ENCODE measurements at regions not wholly inside any gene's neighbourhood (a gene's known extent, or its start where the extent isn't known, plus 50 kb on each side); places are given as distances from the start of the nearest gene placed in this dataset.

GRCh38 chr20:57788936-57789613, 79.3 kb upstream of the PMEPA1 start (continued):
- TF ChIP-seq ZNF462 (CRISPR knock-in tag; IDR thresholded peaks at IDR 0.05), result no peak
- no peak for TF ChIP-seq JUNB (IDR thresholded peaks at IDR 0.05; ENCODE audit: unreplicated experiment)
- TF ChIP-seq ZNF114 (CRISPR knock-in tag; IDR thresholded peaks at IDR 0.05), result no peak
- no peak for TF ChIP-seq ZNF331 (CRISPR knock-in tag; IDR thresholded peaks at IDR 0.05; ENCODE audit: low read depth)
- TF ChIP-seq REST (IDR thresholded peaks at IDR 0.05; ENCODE audit: unreplicated experiment), result no peak
